ENCODE measurements at regions not wholly inside any gene's neighbourhood (a gene's known extent, or its start where the extent isn't known, plus 50 kb on each side); places are given as distances from the start of the nearest gene placed in this dataset.

GRCh38 chr18:51884039-51884438 is 456.0 kb upstream of the DCC start:
- H3K4me3 Mint-ChIP-seq (ENCODE audit: unreplicated experiment): no peak overlapping the region
- no peak overlapping the region for H3K27ac Mint-ChIP-seq (ENCODE audit: unreplicated experiment)
- no peaks in the 10 kb centered on the region for H3K4me1 Mint-ChIP-seq (ENCODE audit: low read depth)
- TF ChIP-seq CTCF (IDR thresholded peaks at IDR 0.05): no peak
- no peaks in the 10 kb centered on the region for H3K27me3 Mint-ChIP-seq (ENCODE audit: low read depth)
- H3K9me3 Mint-ChIP-seq (ENCODE audit: low read depth): peaks cover 5% of the 10 kb centered on the region
- H3K36me3 Mint-ChIP-seq (ENCODE audit: low read depth): no peaks in the 10 kb centered on the region
- DNase-seq (ENCODE audit: low spot score): no peak

GRCh38 chr18:51890762-51891161 is 449.2 kb upstream of the DCC start:
- H3K27ac Mint-ChIP-seq (ENCODE audit: unreplicated experiment): no peak overlapping the region
- no peak overlapping the region for H3K4me3 Mint-ChIP-seq (ENCODE audit: unreplicated experiment)
- no peaks in the 10 kb centered on the region for H3K27me3 Mint-ChIP-seq (ENCODE audit: low read depth)
- H3K4me1 Mint-ChIP-seq (ENCODE audit: low read depth): no peaks in the 10 kb centered on the region
- no peak for TF ChIP-seq CTCF (IDR thresholded peaks at IDR 0.05)
- no peak for DNase-seq (ENCODE audit: low spot score)
- H3K9me3 Mint-ChIP-seq (ENCODE audit: low read depth): peaks cover 8% of the 10 kb centered on the region
- no peaks in the 10 kb centered on the region for H3K36me3 Mint-ChIP-seq (ENCODE audit: low read depth)

- no peaks in the 10 kb centered on the region for H3K27me3 Mint-ChIP-seq (ENCODE audit: low read depth)
- H3K27ac Mint-ChIP-seq (ENCODE audit: unreplicated experiment): no peak overlapping the region
- no peak overlapping the region for H3K4me3 Mint-ChIP-seq (ENCODE audit: unreplicated experiment)
- DNase-seq (ENCODE audit: low spot score): no peak
- TF ChIP-seq CTCF (IDR thresholded peaks at IDR 0.05): no peak
- H3K4me1 Mint-ChIP-seq (ENCODE audit: low read depth): no peaks in the 10 kb centered on the region
- H3K36me3 Mint-ChIP-seq (ENCODE audit: low read depth): no peaks in the 10 kb centered on the region
- peaks cover 8% of the 10 kb centered on the region for H3K9me3 Mint-ChIP-seq (ENCODE audit: low read depth)
These were observed 448.1 kb upstream of the DCC start for GRCh38 chr18:51891876-51892275.

- Mint-ChIP-seq H3K27me3 (ENCODE audit: low read depth) (no peaks in the 10 kb centered on the region), H3K36me3 (ENCODE audit: low read depth) (no peaks in the 10 kb centered on the region), H3K27ac (ENCODE audit: unreplicated experiment) (no peak overlapping the region), H3K9me3 (ENCODE audit: low read depth) (no peaks in the 10 kb centered on the region), H3K4me1 (ENCODE audit: low read depth) (no peaks in the 10 kb centered on the region), H3K4me3 (ENCODE audit: unreplicated experiment) (no peak overlapping the region)
- no peak for DNase-seq (ENCODE audit: low spot score)
- TF ChIP-seq CTCF (IDR thresholded peaks at IDR 0.05): no peak
These were observed 442.1 kb upstream of the DCC start for GRCh38 chr18:51897884-51898283.

- Mint-ChIP-seq H3K27me3 (ENCODE audit: low read depth) (no peaks in the 10 kb centered on the region), H3K27ac (ENCODE audit: unreplicated experiment) (no peak overlapping the region), H3K4me1 (ENCODE audit: low read depth) (no peaks in the 10 kb centered on the region), H3K4me3 (ENCODE audit: unreplicated experiment) (no peak overlapping the region), H3K36me3 (ENCODE audit: low read depth) (no peaks in the 10 kb centered on the region), H3K9me3 (ENCODE audit: low read depth) (no peaks in the 10 kb centered on the region)
- TF ChIP-seq CTCF (IDR thresholded peaks at IDR 0.05): no peak
- no peak for DNase-seq (ENCODE audit: low spot score)
These were observed 432.1 kb upstream of the DCC start for GRCh38 chr18:51907687-51908597.
